NCI-H226 (cell line): ENCODE measurements at regions not wholly inside any gene's neighbourhood (a gene's known extent, or its start where the extent isn't known, plus 50 kb on each side); places are given as distances from the start of the nearest gene placed in this dataset.
A peak's percentile ranks its signal among the peaks of the same experiment; 100 is the strongest.

ENCODE experiments used
- DNase-seq: peaks from one replicate; pipeline ENCODE4 v3.0.0-alpha.2; 2015

- DNase-seq, result no peak
These were observed 1446.8 kb downstream of the NCAM2 start for GRCh38 chr21:22444990-22445389.

GRCh38 chr21:22450507-22450906 lies 1452.3 kb downstream of the NCAM2 start:
- DNase-seq, result no peak

- no peak for DNase-seq
These were observed 1458.0 kb downstream of the NCAM2 start for GRCh38 chr21:22456241-22456640.

- DNase-seq, result no peak
These were observed 1470.7 kb downstream of the NCAM2 start for GRCh38 chr21:22468893-22469292.

- no peak for DNase-seq
These were observed 1476.2 kb downstream of the NCAM2 start for GRCh38 chr21:22474403-22474802.

- no peak for DNase-seq
These were observed 1478.0 kb downstream of the NCAM2 start for GRCh38 chr21:22476214-22476613.

GRCh38 chr21:22476726-22477646 lies 1478.8 kb downstream of the NCAM2 start:
- DNase-seq, result no peak

GRCh38 chr21:22490049-22490448 lies 1491.8 kb downstream of the NCAM2 start:
- no peak for DNase-seq

GRCh38 chr21:22516230-22516629 lies 1518.0 kb downstream of the NCAM2 start:
- DNase-seq, result no peak

- no peak for DNase-seq
These were observed 1537.4 kb downstream of the NCAM2 start for GRCh38 chr21:22535630-22536029.

GRCh38 chr21:22536509-22536908 lies 1538.3 kb downstream of the NCAM2 start:
- peak; percentile 72 for DNase-seq

- no peak for DNase-seq
These were observed 1546.5 kb downstream of the NCAM2 start for GRCh38 chr21:22544747-22545146.

GRCh38 chr21:22552390-22552789 lies 1554.2 kb downstream of the NCAM2 start:
- no peak for DNase-seq

- peak; percentile 21 for DNase-seq
These were observed 1556.6 kb downstream of the NCAM2 start for GRCh38 chr21:22554690-22555316.

- no peak for DNase-seq
These were observed 1558.6 kb downstream of the NCAM2 start for GRCh38 chr21:22556829-22557228.

- DNase-seq, result no peak
These were observed 1563.7 kb downstream of the NCAM2 start for GRCh38 chr21:22561946-22562345.

- no peak for DNase-seq
These were observed 1575.6 kb downstream of the NCAM2 start for GRCh38 chr21:22573834-22574233.

- peak; percentile 3 for DNase-seq
These were observed 1577.0 kb downstream of the NCAM2 start for GRCh38 chr21:22575165-22575584.

- DNase-seq, result no peak
These were observed 1581.5 kb downstream of the NCAM2 start for GRCh38 chr21:22579741-22580140.

GRCh38 chr21:22582026-22582425 lies 1583.8 kb downstream of the NCAM2 start:
- DNase-seq, result no peak

- DNase-seq, result no peak
These were observed 1586.1 kb downstream of the NCAM2 start for GRCh38 chr21:22584308-22584707.

GRCh38 chr21:22585558-22585957 lies 1587.3 kb downstream of the NCAM2 start:
- no peak for DNase-seq

GRCh38 chr21:22597660-22598255 lies 1599.5 kb downstream of the NCAM2 start:
- no peak for DNase-seq

GRCh38 chr21:22609802-22610201 lies 1611.6 kb downstream of the NCAM2 start:
- no peak for DNase-seq
